A673 (cell line): ENCODE measurements at regions not wholly inside any gene's neighbourhood (a gene's known extent, or its start where the extent isn't known, plus 50 kb on each side); places are given as distances from the start of the nearest gene placed in this dataset.

ENCODE experiments used
- BruUV-seq: library from RNA; stranded (reverse); fragments of 400-500 nt; replicated peaks from 2 replicates; lab custom pipeline; 2021; lab: Mats Ljungman, UMichigan
- CTCF ChIA-PET: fragments of 300-600 bp; sonication (Branson Sonifier 250); formaldehyde crosslinking; loops from one replicate; lab custom pipeline; 2022; ENCODE audit warnings: antibody characterized with exemption; lab: Charles Lee
- POLR2A ChIA-PET: fragments of 300-600 bp; sonication (Branson Sonifier 250); formaldehyde crosslinking; loops from one replicate; lab custom pipeline; 2022; ENCODE audit warnings: antibody characterized with exemption; ENCODE audit not compliant: low non-redundant PET; lab: Charles Lee
- DNase-seq: peaks from one replicate; pipeline ENCODE4 v3.0.0-alpha.2; 2015; ENCODE audit warnings: low spot score
- H3K27ac ChIP-seq: fragments of 200-600 bp; sonication (generic); 2 replicates; pipeline ENCODE4 v1.5.1; 2016; ENCODE audit warnings: mixed run types, low read depth, mild to moderate bottlenecking, mixed read lengths, antibody characterized with exemption, low read length; ENCODE audit not compliant: poor library complexity, severe bottlenecking
- H3K27me3 ChIP-seq: fragments of 200-600 bp; sonication (generic); replicated peaks from 2 replicates; pipeline ENCODE4 v1.6.1; 2017; ENCODE audit warnings: mixed run types, low read depth, mild to moderate bottlenecking, mixed read lengths, antibody characterized with exemption, low read length; ENCODE audit not compliant: insufficient read depth, poor library complexity
- H3K36me3 ChIP-seq: fragments of 200-600 bp; sonication (generic); 2 replicates; pipeline ENCODE4 v1.6.1; 2016; ENCODE audit warnings: mixed run types, mild to moderate bottlenecking, mixed read lengths, antibody characterized with exemption, low read length; ENCODE audit not compliant: insufficient read depth, poor library complexity, severe bottlenecking
- H3K4me1 ChIP-seq: fragments of 200-600 bp; sonication (generic); 2 replicates; pipeline ENCODE4 v1.6.1; 2017; ENCODE audit warnings: mixed run types, mild to moderate bottlenecking, mixed read lengths, antibody characterized with exemption, low read length; ENCODE audit not compliant: insufficient read depth, poor library complexity, severe bottlenecking
- H3K4me3 ChIP-seq: fragments of 200-600 bp; sonication (generic); 2 replicates; pipeline ENCODE4 v1.5.1; 2016; ENCODE audit warnings: low read depth, mixed run types, mild to moderate bottlenecking, mixed read lengths, low read length; ENCODE audit not compliant: poor library complexity, severe bottlenecking
- H3K9me3 ChIP-seq: fragments of 200-600 bp; sonication (generic); 2 replicates; pipeline ENCODE4 v1.6.1; 2016; ENCODE audit warnings: mixed run types, low read depth, mild to moderate bottlenecking, mixed read lengths, antibody characterized with exemption, low read length; ENCODE audit not compliant: poor library complexity, severe bottlenecking
- CTCF ChIP-seq: fragments of 300-800, 200-600 bp; sonication (generic); conservative IDR thresholded peaks from 2 replicates; pipeline ENCODE4 v1.5.1; 2017; ENCODE audit warnings: low read depth, mild to moderate bottlenecking, antibody characterized with exemption, low read length, moderate library complexity, mixed read lengths
- EZH2 ChIP-seq: fragments of 200-600 bp; sonication (generic); IDR thresholded peaks from 2 replicates; pipeline ENCODE4 v1.6.1; 2017; ENCODE audit warnings: borderline replicate concordance, low read depth, mild to moderate bottlenecking, mixed read lengths, antibody characterized with exemption, low read length; ENCODE audit not compliant: poor library complexity, severe bottlenecking
- intact Hi-C: fragments of 100-400 bp; cut with micrococcal nuclease; formaldehyde crosslinking; loops from one replicate; pipeline ENCODE4 v1.10.0; 2022; ENCODE audit not compliant: unreplicated experiment

DNA sequence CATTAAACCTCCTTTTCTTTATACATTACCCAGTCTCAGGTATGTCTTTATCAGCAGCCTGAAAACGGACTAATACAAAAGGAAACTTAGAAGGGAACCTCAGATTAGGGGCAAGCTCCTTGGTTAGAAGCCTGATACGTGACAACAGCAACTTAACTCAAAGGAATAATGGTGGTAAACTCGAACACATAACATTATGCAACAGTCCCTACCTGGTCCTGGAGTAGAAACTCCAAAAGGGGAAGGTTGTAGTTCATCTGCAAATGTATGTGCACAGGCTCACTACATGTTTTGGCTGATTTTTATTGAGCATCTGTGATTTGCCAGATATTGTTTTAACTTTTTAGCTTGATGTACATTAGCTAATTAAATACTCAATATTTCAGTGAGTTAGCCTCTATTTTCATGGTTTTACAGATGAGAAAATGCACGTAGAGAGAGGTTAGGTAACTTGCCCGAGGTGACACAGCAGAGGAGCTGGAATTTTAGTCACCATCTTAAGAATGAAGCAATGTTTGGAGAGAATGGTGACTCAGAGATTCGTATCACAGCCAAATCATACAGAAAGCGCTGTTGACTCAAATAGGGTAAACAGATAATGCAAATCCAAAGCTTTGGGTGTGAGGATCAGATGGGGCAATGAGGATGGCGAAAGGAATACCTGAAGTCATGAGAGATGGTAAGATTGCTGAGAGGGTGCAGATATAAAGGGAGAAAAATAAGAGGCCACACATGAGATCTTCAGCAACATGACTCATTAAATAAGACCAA is 194.9 kb upstream of the RBFOX1 start:
- Histone ChIP-seq H3K27me3 (no peaks in the 10 kb centered on the region), H3K9me3 (peaks cover 6% of the 10 kb centered on the region), H3K4me3 (no peak overlapping the region), H3K36me3 (no peaks in the 10 kb centered on the region), H3K4me1 (no peaks in the 10 kb centered on the region), H3K27ac (no peak overlapping the region)
- intact Hi-C loops: no loop called here
- no peak for TF ChIP-seq EZH2
- no peak for TF ChIP-seq CTCF
- DNase-seq: no peak
- POLR2A ChIA-PET: no interaction called here
- BruUV-seq: no TSS peak
- CTCF ChIA-PET: no interaction called here

GRCh38 chr16:7132465-7132864 is 200.2 kb upstream of the RBFOX1 start:
- H3K4me1 ChIP-seq: no peaks in the 10 kb centered on the region
- no peak overlapping the region for H3K27ac ChIP-seq
- intact Hi-C loops: no loop called here
- H3K4me3 ChIP-seq: no peak overlapping the region
- DNase-seq: no peak
- no peaks in the 10 kb centered on the region for H3K27me3 ChIP-seq
- TF ChIP-seq EZH2 (no peak), CTCF (no peak)
- POLR2A ChIA-PET: no interaction called here
- no peaks in the 10 kb centered on the region for H3K36me3 ChIP-seq
- BruUV-seq: no TSS peak
- H3K9me3 ChIP-seq: no peaks in the 10 kb centered on the region
- CTCF ChIA-PET: no interaction called here

GRCh38 chr16:7124701-7125100 is 207.9 kb upstream of the RBFOX1 start:
- POLR2A ChIA-PET: no interaction called here
- H3K27ac ChIP-seq: no peak overlapping the region
- DNase-seq: no peak
- no peak overlapping the region for H3K4me3 ChIP-seq
- no peaks in the 10 kb centered on the region for H3K4me1 ChIP-seq
- no peaks in the 10 kb centered on the region for H3K36me3 ChIP-seq
- CTCF ChIA-PET: no interaction called here
- no peaks in the 10 kb centered on the region for H3K27me3 ChIP-seq
- no peak for TF ChIP-seq EZH2
- no peak for TF ChIP-seq CTCF
- intact Hi-C loops: no loop called here
- H3K9me3 ChIP-seq: no peaks in the 10 kb centered on the region
- no TSS peak for BruUV-seq
